MM.1S (cell line): ENCODE measurements at regions not wholly inside any gene's neighbourhood (a gene's known extent, or its start where the extent isn't known, plus 50 kb on each side); places are given as distances from the start of the nearest gene placed in this dataset.

Experiments
- DNase-seq: peaks from one replicate; pipeline ENCODE4 v3.0.0-alpha.2; 2015
- H2AFZ ChIP-seq: fragments of 300-600 bp; sonication (generic); 2 replicates; pipeline ENCODE4 v1.6.0; 2016; ENCODE audit warnings: antibody characterized with exemption, low read length
- H3F3A ChIP-seq: fragments of 300-600 bp; sonication (generic); 2 replicates; pipeline ENCODE4 v1.6.1; 2016; ENCODE audit warnings: mild to moderate bottlenecking, antibody characterized with exemption, low read length, moderate library complexity, mixed read lengths; ENCODE audit not compliant: insufficient read depth
- H3K27ac ChIP-seq: fragments of 300-600 bp; sonication (generic); 2 replicates; pipeline ENCODE4 v1.5.1; 2016; ENCODE audit warnings: mild to moderate bottlenecking, low read length
- H3K27me3 ChIP-seq: fragments of 300-600 bp; sonication (generic); replicated peaks from 2 replicates; pipeline ENCODE4 v1.6.0; 2016; ENCODE audit warnings: low read length; ENCODE audit not compliant: insufficient read depth
- H3K36me3 ChIP-seq: fragments of 300-600 bp; sonication (generic); replicated peaks from 2 replicates; pipeline ENCODE4 v1.6.1; 2016; ENCODE audit warnings: mild to moderate bottlenecking, low read length, mixed read lengths; ENCODE audit not compliant: insufficient read depth
- H3K4me1 ChIP-seq: fragments of 300-600 bp; sonication (generic); 2 replicates; pipeline ENCODE4 v1.6.1; 2016; ENCODE audit warnings: low read length, mixed read lengths
- H3K4me2 ChIP-seq: fragments of 300-600 bp; sonication (generic); 2 replicates; pipeline ENCODE4 v1.6.0; 2016; ENCODE audit warnings: low read depth, low read length
- H3K4me3 ChIP-seq: fragments of 300-600 bp; sonication (generic); 2 replicates; pipeline ENCODE4 v1.5.1; 2016; ENCODE audit warnings: low read length, mixed read lengths
- H3K79me2 ChIP-seq: fragments of 300-600 bp; sonication (generic); 2 replicates; pipeline ENCODE4 v1.6.1; 2016; ENCODE audit warnings: mixed run types, low read length, mixed read lengths
- H3K9ac ChIP-seq: fragments of 300-600 bp; sonication (generic); 2 replicates; pipeline ENCODE4 v1.6.1; 2016; ENCODE audit warnings: low read length, mixed read lengths
- H3K9me2 ChIP-seq: fragments of 300-600 bp; sonication (generic); replicated peaks from 2 replicates; pipeline ENCODE4 v1.6.1; 2016; ENCODE audit warnings: mild to moderate bottlenecking, low read length, mixed read lengths; ENCODE audit not compliant: insufficient read depth
- H3K9me3 ChIP-seq: fragments of 300-600 bp; sonication (generic); replicated peaks from 2 replicates; pipeline ENCODE4 v1.6.1; 2016; ENCODE audit warnings: mild to moderate bottlenecking, low read length, mixed read lengths; ENCODE audit not compliant: insufficient read depth
- H4K20me1 ChIP-seq: fragments of 300-600 bp; sonication (generic); 2 replicates; pipeline ENCODE4 v1.6.1; 2016; ENCODE audit warnings: mild to moderate bottlenecking, low read length, moderate library complexity, mixed read lengths; ENCODE audit not compliant: insufficient read depth
- CTCF ChIP-seq: fragments of 300-600 bp; sonication (generic); IDR thresholded peaks from 2 replicates; pipeline ENCODE4 v1.5.1; 2016; ENCODE audit warnings: antibody characterized with exemption, low read length, mixed read lengths
- EZH2 ChIP-seq: fragments of 300-600 bp; sonication (generic); optimal IDR thresholded peaks from 2 replicates; pipeline ENCODE3; 2017; ENCODE audit warnings: low read depth, mild to moderate bottlenecking, antibody characterized with exemption, low read length, mixed read lengths
- EZH2phosphoT487 ChIP-seq: fragments of 300-600 bp; sonication (generic); IDR thresholded peaks from 2 replicates; pipeline ENCODE4 v1.6.1; 2018; ENCODE audit warnings: antibody characterized with exemption, low read length

DNA sequence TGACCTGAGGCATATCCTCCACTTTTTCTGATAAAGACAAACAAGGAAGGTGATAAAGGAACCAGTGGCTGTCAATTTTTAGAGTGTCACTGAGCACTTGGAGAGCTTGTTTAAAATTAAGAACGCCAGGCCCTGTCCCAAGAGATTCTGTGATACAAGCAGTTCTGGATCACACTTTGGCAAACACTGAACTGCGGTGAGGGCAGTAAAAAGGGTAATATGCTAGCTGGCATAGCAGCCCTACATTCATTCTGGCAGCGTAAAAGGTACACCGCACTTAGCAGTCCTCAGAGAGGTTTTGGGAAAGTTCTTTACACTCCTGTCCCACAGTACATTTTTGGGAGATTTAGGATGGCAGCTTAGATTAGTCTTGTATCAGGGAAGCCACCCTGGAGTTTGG, 101.3 kb upstream of the CCDC150 start:
- Histone ChIP-seq H3F3A (0 out of 2 replicates have a peak, but pooled peaks cover 4% of the 10 kb centered on the region), H3K9ac (no peak overlapping the region), H3K27ac (no peak overlapping the region), H3K27me3 (peaks cover 24% of the 10 kb centered on the region), H4K20me1 (no peaks in the 10 kb centered on the region), H3K4me3 (no peak overlapping the region), H3K79me2 (no peaks in the 10 kb centered on the region), H3K36me3 (no peaks in the 10 kb centered on the region), H2AFZ (no peak overlapping the region), H3K9me3 (no peaks in the 10 kb centered on the region), H3K4me1 (peaks cover 14% of the 10 kb centered on the region), H3K9me2 (no peaks in the 10 kb centered on the region), H3K4me2 (no peak overlapping the region)
- DNase-seq: no peak
- TF ChIP-seq EZH2phosphoT487 (no peak), EZH2 (no peak), CTCF (no peak)

DNA sequence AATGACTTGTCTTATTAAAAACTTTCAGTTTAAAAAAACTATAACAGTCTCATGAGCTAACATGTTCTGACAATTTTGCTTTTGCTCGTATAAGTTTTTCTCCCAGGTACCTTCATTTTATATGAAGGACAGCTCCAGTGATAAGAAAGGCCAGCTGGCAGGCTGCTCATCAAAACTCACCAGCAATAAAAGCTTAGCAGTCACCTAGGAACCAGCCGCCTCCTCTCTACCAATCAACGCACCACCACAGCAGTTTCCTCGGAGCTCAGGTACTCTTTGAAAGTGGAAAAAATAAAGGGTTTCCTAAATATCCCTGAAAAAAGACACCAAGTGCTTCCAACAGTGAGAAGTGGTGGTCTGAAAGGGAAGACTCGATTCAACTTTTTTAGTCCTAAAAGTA, 100.9 kb upstream of the CCDC150 start:
- Histone ChIP-seq H3K27me3 (peaks cover 23% of the 10 kb centered on the region), H3K36me3 (no peaks in the 10 kb centered on the region), H3K9me3 (no peaks in the 10 kb centered on the region), H4K20me1 (no peaks in the 10 kb centered on the region), H3K9me2 (no peaks in the 10 kb centered on the region), H2AFZ (no peak overlapping the region), H3K4me1 (peaks cover 9% of the 10 kb centered on the region), H3F3A (0 out of 2 replicates have a peak, but pooled peaks cover 4% of the 10 kb centered on the region), H3K4me3 (no peak overlapping the region), H3K79me2 (no peaks in the 10 kb centered on the region), H3K9ac (no peak overlapping the region), H3K27ac (no peak overlapping the region), H3K4me2 (no peak overlapping the region)
- DNase-seq: no peak
- no peak for TF ChIP-seq EZH2phosphoT487
- TF ChIP-seq CTCF: no peak
- TF ChIP-seq EZH2: no peak

DNA sequence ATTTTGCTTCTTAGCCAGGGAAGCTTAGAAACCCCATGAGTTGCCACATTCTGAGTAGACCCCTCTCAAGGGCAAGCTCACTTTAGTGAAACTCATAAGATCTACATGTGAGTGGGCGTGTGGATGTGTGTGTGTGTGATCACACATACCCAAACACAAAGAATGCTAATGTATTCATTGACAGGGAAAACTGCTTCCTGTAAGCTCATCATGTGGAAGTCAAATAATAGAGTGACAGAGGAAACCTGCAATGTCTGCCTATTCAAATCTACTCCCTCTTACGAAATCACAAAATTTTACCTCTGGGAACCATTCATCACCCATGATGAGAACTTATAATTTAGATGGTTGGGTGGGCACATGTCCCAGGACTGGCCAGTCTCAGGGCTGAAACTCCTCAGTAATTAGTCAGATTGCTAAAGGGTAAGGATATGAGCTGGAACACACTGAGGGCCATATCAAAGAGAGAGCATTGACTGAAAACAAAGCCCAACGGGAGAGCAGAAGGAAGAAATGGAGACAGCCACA, 94.5 kb upstream of the CCDC150 start:
- TF ChIP-seq EZH2 (no peak), CTCF (no peak), EZH2phosphoT487 (no peak)
- H3K79me2 ChIP-seq: no peaks in the 10 kb centered on the region
- no peak overlapping the region for H3K4me3 ChIP-seq

More for the DNA sequence above, 94.5 kb upstream of the CCDC150 start:
- Histone ChIP-seq H4K20me1 (no peaks in the 10 kb centered on the region), H3K27me3 (no peaks in the 10 kb centered on the region), H2AFZ (no peak overlapping the region), H3K9ac (no peak overlapping the region), H3K9me3 (no peaks in the 10 kb centered on the region), H3F3A (no peaks in the 10 kb centered on the region), H3K4me2 (no peak overlapping the region), H3K4me1 (no peaks in the 10 kb centered on the region), H3K36me3 (no peaks in the 10 kb centered on the region), H3K27ac (no peak overlapping the region), H3K9me2 (no peaks in the 10 kb centered on the region)
- DNase-seq: no peak
